ENCODE measurements at regions not wholly inside any gene's neighbourhood (a gene's known extent, or its start where the extent isn't known, plus 50 kb on each side); places are given as distances from the start of the nearest gene placed in this dataset.

GRCh38 chr16:62088731-62089410, 52.6 kb upstream of the CDH8 start:
- Mint-ChIP-seq H3K4me1 (ENCODE audit: low read depth) (no peaks in the 10 kb centered on the region), H3K4me3 (no peak overlapping the region), H3K9me3 (peaks cover 2 to 15% of the 10 kb centered on the region in 2 donors), H3K36me3 (ENCODE audit: insufficient read depth in 2 of 2) (no peaks in the 10 kb centered on the region), H3K27ac (no peak overlapping the region), H3K27me3 (ENCODE audit: low read depth) (no peaks in the 10 kb centered on the region)
- DNase-seq = no peak
- ATAC-seq (replicated peaks in 1 of 2) = no peak
